ENCODE measurements at regions not wholly inside any gene's neighbourhood (a gene's known extent, or its start where the extent isn't known, plus 50 kb on each side); places are given as distances from the start of the nearest gene placed in this dataset.

GRCh38 chr9:90069085-90069484, 464.3 kb downstream of the GADD45G start:
- no peaks in the 10 kb centered on the region for H3K9me1 ChIP-seq (ENCODE audit: control insufficient read depth, extremely low read depth, insufficient read depth, low read length)
- H3K4me3 ChIP-seq (ENCODE audit: control insufficient read depth in 2 of 3, extremely low read depth in 1 of 3, insufficient read depth in 2 of 3, low read depth in 1 of 3, low read length in 3 of 3) = no peak overlapping the region
- H2AFZ ChIP-seq (ENCODE audit: control insufficient read depth, low read length) = no peak overlapping the region
- H3K4me1 ChIP-seq (ENCODE audit: control insufficient read depth, extremely low read depth, insufficient read depth, low read length) = no peaks in the 10 kb centered on the region
- no peaks in the 10 kb centered on the region for H3K36me3 ChIP-seq (ENCODE audit: control insufficient read depth in 2 of 2, extremely low read depth in 1 of 2, insufficient read depth in 2 of 2, low read length in 2 of 2)
- H3K27ac ChIP-seq (ENCODE audit: control insufficient read depth, insufficient read depth, low read length) = no peak overlapping the region
- no peaks in the 10 kb centered on the region for H3K9me3 ChIP-seq (ENCODE audit: control insufficient read depth, low read depth, low read length)
- H3K9ac ChIP-seq (ENCODE audit: control insufficient read depth, extremely low read depth, insufficient read depth, low read length) = no peak overlapping the region
- H3K4me2 ChIP-seq (ENCODE audit: control insufficient read depth, extremely low read depth, insufficient read depth, low read depth, low read length) = no peak overlapping the region
- H4K20me1 ChIP-seq (ENCODE audit: control insufficient read depth, extremely low read depth, insufficient read depth, low read length) = no peaks in the 10 kb centered on the region
- dilution Hi-C loops (cut with MboI; ENCODE audit: extremely low pct_ligation_motif_present, low sequenced_read_pairs) = no loop called here
- no peak for DNase-seq (ENCODE audit: low read depth, low spot score)
- TF ChIP-seq EZH2 (IDR thresholded peaks at IDR 0.05; ENCODE audit: low read length) (no peak), CTCF (optimal IDR thresholded peaks at IDR 0.05 in 1 of 3, IDR thresholded peaks at IDR 0.05 in 1 of 3, conservative IDR thresholded peaks at IDR 0.05 in 1 of 3; ENCODE audit: extremely low read depth in 1 of 3, insufficient read depth in 2 of 3, low read length in 3 of 3) (no peak)
- H3K79me2 ChIP-seq (ENCODE audit: control insufficient read depth, insufficient read depth, low read length) = no peaks in the 10 kb centered on the region
- no peak for FAIRE-seq
- H3K27me3 ChIP-seq (ENCODE audit: control insufficient read depth, extremely low read depth, insufficient read depth, low read length) = peaks cover 7% of the 10 kb centered on the region

- Histone ChIP-seq H3K27me3 (ENCODE audit: control insufficient read depth, extremely low read depth, insufficient read depth, low read length) (peaks cover 7% of the 10 kb centered on the region), H4K20me1 (ENCODE audit: control insufficient read depth, extremely low read depth, insufficient read depth, low read length) (no peaks in the 10 kb centered on the region), H2AFZ (ENCODE audit: control insufficient read depth, low read length) (no peak overlapping the region), H3K4me1 (ENCODE audit: control insufficient read depth, extremely low read depth, insufficient read depth, low read length) (no peaks in the 10 kb centered on the region), H3K4me2 (ENCODE audit: control insufficient read depth, extremely low read depth, insufficient read depth, low read depth, low read length) (no peak overlapping the region), H3K27ac (ENCODE audit: control insufficient read depth, insufficient read depth, low read length) (no peak overlapping the region), H3K4me3 (ENCODE audit: control insufficient read depth in 2 of 3, extremely low read depth in 1 of 3, insufficient read depth in 2 of 3, low read depth in 1 of 3, low read length in 3 of 3) (no peak overlapping the region), H3K9ac (ENCODE audit: control insufficient read depth, extremely low read depth, insufficient read depth, low read length) (no peak overlapping the region), H3K79me2 (ENCODE audit: control insufficient read depth, insufficient read depth, low read length) (no peaks in the 10 kb centered on the region), H3K36me3 (ENCODE audit: control insufficient read depth in 2 of 2, extremely low read depth in 1 of 2, insufficient read depth in 2 of 2, low read length in 2 of 2) (no peaks in the 10 kb centered on the region), H3K9me1 (ENCODE audit: control insufficient read depth, extremely low read depth, insufficient read depth, low read length) (no peaks in the 10 kb centered on the region), H3K9me3 (ENCODE audit: control insufficient read depth, low read depth, low read length) (no peaks in the 10 kb centered on the region)
- TF ChIP-seq CTCF (optimal IDR thresholded peaks at IDR 0.05 in 1 of 3, IDR thresholded peaks at IDR 0.05 in 1 of 3, conservative IDR thresholded peaks at IDR 0.05 in 1 of 3; ENCODE audit: extremely low read depth in 1 of 3, insufficient read depth in 2 of 3, low read length in 3 of 3) (no peak), EZH2 (IDR thresholded peaks at IDR 0.05; ENCODE audit: low read length) (no peak)
- dilution Hi-C loops (cut with MboI; ENCODE audit: extremely low pct_ligation_motif_present, low sequenced_read_pairs) = no loop called here
- DNase-seq (ENCODE audit: low read depth, low spot score) (no peak), FAIRE-seq (no peak)
Measured at GRCh38 chr9:90070056-90070455, 465.2 kb downstream of the GADD45G start.

All from keratinocyte (primary cell).